NCI-H460 (cell line): ENCODE measurements at regions not wholly inside any gene's neighbourhood (a gene's known extent, or its start where the extent isn't known, plus 50 kb on each side); places are given as distances from the start of the nearest gene placed in this dataset.

ENCODE experiments used
- DNase-seq: peaks from one replicate; pipeline ENCODE4 v3.0.0-alpha.2; 2016; ENCODE audit warnings: low read depth; ENCODE audit errors: extremely low read depth

- no peak for DNase-seq
Observed at GRCh38 chr2:188713961-188714360, 260.2 kb upstream of the COL3A1 start.

- DNase-seq, result no peak
Observed at GRCh38 chr2:188720811-188721605, 253.2 kb upstream of the COL3A1 start.

- DNase-seq, result no peak
Observed at GRCh38 chr2:188721784-188722183, 252.4 kb upstream of the COL3A1 start.

- DNase-seq, result no peak
Observed at GRCh38 chr2:188725746-188726360, 248.3 kb upstream of the COL3A1 start.

GRCh38 chr2:188726626-188727247 is 247.4 kb upstream of the COL3A1 start:
- DNase-seq, result no peak

GRCh38 chr2:188727846-188728245 is 246.3 kb upstream of the COL3A1 start:
- DNase-seq, result no peak

GRCh38 chr2:188734691-188735090 is 239.5 kb upstream of the COL3A1 start:
- no peak for DNase-seq

- no peak for DNase-seq
Observed at GRCh38 chr2:188746727-188747126, 227.4 kb upstream of the COL3A1 start.

- DNase-seq, result no peak
Observed at GRCh38 chr2:188751816-188752215, 222.4 kb upstream of the COL3A1 start.

GRCh38 chr2:188752311-188752710 is 221.9 kb upstream of the COL3A1 start:
- no peak for DNase-seq

GRCh38 chr2:188762151-188762550 is 212.0 kb upstream of the COL3A1 start:
- no peak for DNase-seq

GRCh38 chr2:188765522-188766470 is 208.4 kb upstream of the COL3A1 start:
- peak; percentile 29 for DNase-seq

- no peak for DNase-seq
Observed at GRCh38 chr2:188766471-188766856, 207.7 kb upstream of the COL3A1 start.

GRCh38 chr2:188767176-188767575 is 207.0 kb upstream of the COL3A1 start:
- DNase-seq, result no peak

GRCh38 chr2:188770296-188770695 is 203.9 kb upstream of the COL3A1 start:
- DNase-seq, result no peak

GRCh38 chr2:188773075-188773474 is 201.1 kb upstream of the COL3A1 start:
- no peak for DNase-seq

- no peak for DNase-seq
Observed at GRCh38 chr2:188776634-188777033, 197.5 kb upstream of the COL3A1 start.

- no peak for DNase-seq
Observed at GRCh38 chr2:188784269-188784762, 189.9 kb upstream of the COL3A1 start.

- DNase-seq, result no peak
Observed at GRCh38 chr2:188785061-188785460, 189.1 kb upstream of the COL3A1 start.

- DNase-seq, result no peak
Observed at GRCh38 chr2:188785490-188785889, 188.7 kb upstream of the COL3A1 start.
